NCI-H510A (cell line): ENCODE measurements at regions not wholly inside any gene's neighbourhood (a gene's known extent, or its start where the extent isn't known, plus 50 kb on each side); places are given as distances from the start of the nearest gene placed in this dataset.
"Not testable (repeated sequence)": the region's sequence is repeated elsewhere in the genome, so short reads cannot be mapped to it uniquely, and the experiment has no call there.

Source experiments
- DNase-seq: peaks from one replicate; lab custom pipeline; 2025; lab: John Stamatoyannopoulos, UW

DNA sequence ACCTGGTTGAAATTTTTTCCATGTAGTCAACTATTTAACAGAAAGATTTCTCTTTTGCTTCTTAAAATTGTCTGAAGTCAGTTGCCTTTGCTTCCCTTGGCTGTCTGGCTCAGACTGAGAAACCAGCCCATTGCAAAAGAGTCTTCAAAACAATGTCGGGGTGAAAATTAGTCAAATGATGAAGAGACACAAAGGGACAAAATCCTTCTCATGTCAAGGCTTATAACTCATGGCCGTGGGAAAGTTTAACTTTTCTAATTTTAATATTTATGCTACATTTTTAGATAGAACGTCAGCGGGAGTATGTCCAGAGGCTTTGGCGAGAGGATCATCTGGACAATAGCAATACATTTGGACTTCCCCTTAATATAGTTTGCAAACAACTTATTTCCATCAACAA lies 127.2 kb downstream of the CD164 start:
- DNase-seq = no peak

- no peak for DNase-seq
These were observed 128.9 kb downstream of the CD164 start for GRCh38 chr6:109253366-109253765.

DNA sequence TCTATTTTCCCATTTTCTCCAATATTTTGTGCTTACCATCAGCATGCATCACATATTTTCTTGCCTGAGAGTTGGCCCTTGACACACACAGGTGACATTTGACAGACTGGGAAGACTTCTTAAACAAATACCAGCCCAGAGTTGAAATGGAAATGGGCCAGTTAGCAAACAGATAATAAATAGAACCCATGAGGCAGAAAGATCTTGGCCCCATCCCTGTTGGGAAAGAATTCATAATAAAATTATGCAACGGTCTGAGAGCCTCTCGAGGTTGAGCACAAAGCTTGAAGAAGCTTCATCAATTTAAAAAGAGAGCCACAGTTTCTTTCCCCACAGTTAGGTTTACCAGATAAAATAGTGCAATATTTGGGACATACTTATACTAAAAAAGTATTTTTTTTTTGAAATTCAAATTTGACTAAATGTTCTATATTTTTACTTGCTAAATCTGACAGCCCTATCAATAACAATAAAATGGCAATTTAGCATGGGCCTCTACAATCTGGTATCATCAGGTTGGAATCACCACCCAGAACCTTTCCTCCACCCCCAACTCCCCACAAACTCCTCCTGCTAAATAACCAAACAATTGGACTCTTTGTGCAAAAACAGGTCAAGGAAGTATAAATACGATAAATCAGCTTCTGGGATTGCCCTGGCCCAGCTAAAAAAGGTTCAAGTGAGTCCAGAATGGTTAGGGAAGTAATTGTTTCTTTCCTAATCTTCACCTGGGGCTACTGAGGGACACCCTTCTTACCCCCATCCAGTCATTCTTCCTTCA lies 129.8 kb downstream of the CD164 start:
- no peak for DNase-seq

GRCh38 chr6:109251839-109252238 lies 130.4 kb downstream of the CD164 start:
- DNase-seq = no peak

GRCh38 chr6:109250544-109251156 lies 131.6 kb downstream of the CD164 start:
- not testable (repeated sequence) for DNase-seq

DNA sequence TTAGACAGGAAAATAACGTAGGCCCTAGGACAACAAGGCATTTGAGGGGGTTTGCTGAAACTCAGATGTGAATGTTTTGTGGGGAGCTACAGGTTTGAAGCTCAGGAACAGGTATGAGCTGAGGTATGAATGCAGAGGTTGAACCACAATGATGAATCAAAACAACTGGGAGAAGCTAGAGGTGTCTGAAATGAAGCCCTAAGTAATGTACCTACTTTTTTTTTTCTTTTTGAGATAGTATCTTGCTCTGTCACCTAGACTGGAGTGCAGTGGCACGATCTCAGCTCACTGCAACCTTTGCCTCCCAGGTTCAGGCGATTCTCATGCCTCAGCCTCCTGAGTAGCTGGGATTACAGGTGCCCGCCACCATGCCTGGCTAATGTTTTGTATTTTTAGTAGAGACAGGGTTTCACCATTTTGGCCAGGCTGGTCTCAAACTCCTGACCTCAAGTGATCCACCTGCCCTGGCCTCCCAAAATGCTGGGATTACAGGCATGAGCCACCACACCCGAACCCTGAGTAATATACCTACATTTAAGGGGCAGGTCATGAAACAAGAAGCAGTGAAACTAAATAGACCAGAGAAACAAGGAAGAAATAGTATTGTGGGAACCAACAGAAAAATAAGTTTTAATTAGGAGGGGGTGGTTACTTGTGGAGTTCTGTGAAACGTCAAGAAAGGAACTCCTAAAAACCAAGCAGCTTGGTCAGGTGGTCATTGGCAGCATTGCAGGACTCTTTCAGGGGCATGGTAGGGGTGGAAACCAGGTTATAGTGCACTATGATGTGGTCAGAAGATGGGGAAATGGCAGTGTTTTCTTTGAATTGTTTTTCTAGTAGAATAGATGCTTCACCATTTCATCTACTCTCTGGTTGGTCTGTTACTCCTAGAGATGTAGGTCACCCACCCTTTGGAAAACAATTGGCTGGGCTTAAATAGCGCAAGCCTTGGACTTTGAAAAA lies 138.1 kb downstream of the CD164 start:
- DNase-seq = no peak

- no peak for DNase-seq
These were observed 139.3 kb downstream of the CD164 start for GRCh38 chr6:109242925-109243324.

DNA sequence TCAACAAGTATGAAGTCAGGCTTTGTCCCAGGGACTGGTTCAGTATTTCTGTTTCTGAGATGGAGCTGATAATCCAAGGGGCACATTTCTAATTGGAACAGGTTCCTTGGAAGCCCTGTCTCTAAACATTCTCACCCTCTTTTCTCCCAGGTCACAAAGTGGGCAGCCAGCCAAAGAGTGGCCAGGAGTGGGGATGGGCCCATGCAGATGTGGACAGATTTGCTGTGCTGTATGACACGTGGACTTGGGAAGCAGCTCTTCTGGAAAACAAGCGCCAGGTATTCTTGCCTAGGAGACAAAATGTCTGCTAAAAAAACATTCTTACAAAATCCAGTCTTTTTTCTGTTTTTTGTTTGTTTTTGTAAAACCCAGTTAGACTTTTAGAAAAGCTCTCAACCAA lies 140.2 kb downstream of the CD164 start:
- DNase-seq = no peak

- DNase-seq = no peak
These were observed 141.1 kb downstream of the CD164 start for GRCh38 chr6:109241199-109241598.

DNA sequence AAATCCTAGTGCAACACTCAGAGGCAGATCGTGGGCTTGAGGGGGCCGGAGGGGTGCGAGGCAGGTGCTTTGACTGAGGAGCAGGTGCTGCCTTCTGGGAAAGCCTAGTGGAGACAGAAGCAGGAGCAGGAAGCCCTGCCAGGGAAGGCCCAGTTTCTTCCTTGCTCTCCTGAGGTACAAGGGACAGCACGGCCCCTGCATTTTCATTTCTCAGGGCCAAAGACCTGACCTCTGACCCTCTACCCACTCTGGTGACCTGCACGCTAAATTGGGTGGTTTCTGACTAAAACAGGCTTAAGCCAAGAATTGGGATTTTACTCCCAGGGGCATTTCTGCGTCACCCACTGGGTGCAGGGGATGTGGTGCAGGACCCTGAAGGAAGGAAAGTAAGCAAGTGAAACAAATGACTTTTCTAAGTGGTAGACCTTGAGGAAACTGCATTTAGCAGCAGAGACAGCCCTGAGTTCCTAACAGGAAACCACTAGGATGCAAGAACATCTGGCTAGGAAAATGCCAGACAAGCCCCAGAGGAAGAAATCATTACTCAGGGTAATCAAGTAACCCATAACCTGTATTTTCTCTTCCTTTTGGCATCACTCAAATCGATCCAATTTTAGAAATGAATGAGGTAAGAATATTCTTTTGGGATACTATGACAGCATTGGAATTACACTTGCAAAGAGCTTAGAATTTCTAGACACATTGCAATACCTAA lies 141.7 kb downstream of the CD164 start:
- DNase-seq = no peak

GRCh38 chr6:109239651-109240321 lies 142.5 kb downstream of the CD164 start:
- no peak for DNase-seq

DNA sequence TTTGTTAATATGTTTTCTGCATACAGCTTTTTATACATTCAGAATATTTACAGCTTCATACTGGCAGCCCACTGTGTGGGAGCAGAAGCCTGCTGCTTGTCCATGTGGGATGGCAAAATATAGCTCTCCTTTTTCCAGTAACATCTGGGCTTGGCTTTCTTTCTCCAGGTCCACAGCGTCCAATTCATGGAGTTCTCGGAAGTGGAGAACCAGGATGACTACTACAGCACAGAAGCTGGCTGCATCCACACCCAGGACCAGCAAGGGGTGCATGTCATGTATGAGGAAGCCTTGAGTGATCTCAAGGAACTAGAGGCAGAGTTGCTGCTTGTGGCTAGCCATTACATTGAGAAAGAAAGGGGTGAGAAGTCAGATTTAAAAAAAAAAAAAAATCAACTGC lies 143.1 kb downstream of the CD164 start:
- DNase-seq = no peak

- DNase-seq = no peak
These were observed 143.1 kb downstream of the CEP57L1 start for GRCh38 chr6:109238396-109238795.

DNA sequence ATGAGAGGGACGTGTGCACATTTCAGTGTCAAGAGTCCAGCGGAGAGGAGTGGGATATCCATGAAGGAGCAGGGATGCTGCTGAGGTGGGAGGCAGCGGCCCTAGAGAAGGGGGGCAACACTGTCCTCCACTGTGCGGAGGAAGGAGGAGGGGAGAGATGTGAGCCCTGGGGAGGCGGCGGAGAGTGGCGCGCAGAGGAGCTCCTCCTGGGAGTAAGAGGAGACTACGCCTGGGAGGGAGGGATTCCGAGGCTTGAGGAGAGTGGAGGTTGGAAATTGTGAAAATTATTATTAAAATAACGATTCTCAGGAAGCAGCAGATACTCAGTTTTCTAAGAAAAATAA lies 142.7 kb downstream of the CEP57L1 start:
- DNase-seq = no peak

DNA sequence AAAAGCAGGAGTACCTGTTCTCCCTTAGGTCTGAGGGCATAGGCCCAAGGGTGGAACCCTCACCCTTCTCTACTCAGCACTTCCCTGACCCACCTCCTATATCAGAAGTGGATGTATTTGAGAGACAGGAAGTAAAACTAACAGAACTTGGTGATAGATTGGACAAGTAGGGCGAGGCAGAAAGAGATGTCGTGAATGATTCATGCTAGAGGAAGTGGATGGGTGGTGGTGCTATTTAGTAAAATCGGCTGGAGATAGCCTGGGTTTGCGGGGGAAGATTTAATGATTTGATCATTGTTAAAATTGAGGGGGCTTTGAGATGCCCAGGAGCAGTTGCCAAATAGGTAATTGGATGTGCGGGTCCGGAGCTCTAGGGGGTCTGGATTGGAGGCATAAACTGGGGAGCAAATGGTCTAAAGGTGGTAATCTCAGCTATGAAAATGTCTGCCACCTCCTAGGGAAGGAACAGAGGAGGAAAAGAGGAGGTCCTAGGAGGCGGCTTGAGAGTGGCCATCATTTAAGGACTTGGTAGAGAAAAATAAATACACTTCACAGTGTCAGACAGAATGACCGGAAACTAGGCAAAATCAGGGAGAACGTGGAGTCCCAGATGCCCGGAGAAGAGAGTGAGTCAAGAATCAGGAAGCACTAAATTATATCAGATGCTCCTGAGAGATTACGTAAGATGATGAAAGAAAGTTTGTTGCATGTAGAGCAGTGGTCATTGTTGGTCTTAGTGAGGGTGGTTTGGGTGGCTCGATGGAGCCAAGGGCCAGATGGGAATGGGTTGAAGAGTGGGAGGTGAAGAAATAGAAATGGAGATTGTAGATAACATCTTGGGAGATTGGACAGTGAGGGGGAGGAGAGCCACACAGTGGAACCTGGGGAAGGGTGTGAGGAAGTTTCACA lies 142.0 kb downstream of the CEP57L1 start:
- no peak for DNase-seq

GRCh38 chr6:109236115-109237076 lies 141.1 kb downstream of the CEP57L1 start:
- DNase-seq = peak; percentile 9

DNA sequence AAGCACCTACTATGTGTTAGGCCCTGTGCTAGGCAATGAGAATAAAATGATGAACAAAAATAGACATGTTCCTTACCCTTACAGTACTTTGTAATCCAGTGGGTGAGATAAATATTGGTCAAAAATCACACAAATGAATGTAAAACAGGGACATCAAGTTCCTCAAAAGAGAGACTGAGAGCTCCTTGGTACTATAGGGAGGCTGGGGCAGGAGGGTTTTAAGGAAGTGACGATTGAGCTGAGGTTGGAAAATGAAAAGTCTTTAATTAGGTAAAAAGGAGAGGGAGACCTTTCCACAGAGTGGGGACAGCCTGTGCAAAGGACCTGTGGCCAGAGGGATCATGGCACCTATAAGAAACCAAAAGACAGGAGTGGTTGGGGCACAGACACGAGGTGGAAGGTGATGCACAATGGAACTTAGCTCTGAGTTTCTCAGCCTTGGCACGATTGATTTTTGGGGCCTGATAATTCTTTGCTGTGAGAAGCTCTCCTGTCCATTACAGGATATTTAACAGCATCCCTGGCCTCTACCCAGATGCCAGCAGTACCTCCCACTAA lies 140.3 kb downstream of the CEP57L1 start:
- no peak for DNase-seq

DNA sequence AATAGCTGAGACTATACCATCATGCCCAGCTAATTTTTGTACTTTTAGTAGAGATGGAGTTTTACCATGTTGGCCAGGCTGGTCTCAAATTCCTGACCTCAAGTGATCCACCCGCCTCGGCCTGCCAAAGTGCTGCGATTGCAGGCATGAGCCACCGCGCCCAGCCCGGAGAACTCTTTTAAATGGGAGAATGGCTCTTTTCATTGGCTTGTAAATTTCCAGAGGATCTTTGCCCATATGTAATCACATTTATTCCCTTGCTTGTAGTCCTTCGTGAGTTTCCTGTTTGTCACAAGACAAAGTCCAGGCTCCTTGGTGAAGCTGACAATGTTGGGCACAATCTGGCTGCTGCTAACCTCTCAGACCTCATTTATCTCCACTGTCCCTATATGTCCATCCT lies 135.1 kb downstream of the CEP57L1 start:
- no peak for DNase-seq

GRCh38 chr6:109229536-109229935 lies 134.2 kb downstream of the CEP57L1 start:
- DNase-seq = no peak
